Activated naive CD4-positive, alpha-beta T cell treated with anti-CD3 and anti-CD28 coated beads, Interleukin-2, amount 10 ng/mL, durations not matched to agents 7 days and 5 days (primary cell): ENCODE measurements at regions not wholly inside any gene's neighbourhood (a gene's known extent, or its start where the extent isn't known, plus 50 kb on each side); places are given as distances from the start of the nearest gene placed in this dataset.
A peak's percentile ranks its signal among the peaks of the same experiment; 100 is the strongest.

Experiments
- CTCF ChIA-PET: fragments of 350-600 bp; sonication (Branson Sonifier 250); formaldehyde crosslinking; loops from one replicate; lab custom pipeline; 2021; ENCODE audit warnings: antibody characterized with exemption; lab: Charles Lee
- DNase-seq: peaks from one replicate; pipeline ENCODE4 v3.0.0-alpha.2; 2020
- H3K27ac Mint-ChIP-seq: one replicate; pipeline ENCODE4 v1.8.0; 2021; ENCODE audit warnings: mild to moderate bottlenecking, moderate library complexity, mixed read lengths
- H3K27me3 Mint-ChIP-seq: one replicate; pipeline ENCODE4 v1.8.0; 2021; ENCODE audit warnings: mild to moderate bottlenecking, mixed read lengths
- H3K36me3 Mint-ChIP-seq: one replicate; pipeline ENCODE4 v1.8.0; 2021; ENCODE audit warnings: mixed read lengths
- H3K4me1 Mint-ChIP-seq: one replicate; pipeline ENCODE4 v1.8.0; 2021; ENCODE audit warnings: mixed read lengths
- H3K4me3 Mint-ChIP-seq: one replicate; pipeline ENCODE4 v1.8.0; 2021; ENCODE audit warnings: mild to moderate bottlenecking, moderate library complexity, mixed read lengths
- H3K9me3 Mint-ChIP-seq: one replicate; pipeline ENCODE4 v1.8.0; 2021; ENCODE audit warnings: mixed read lengths

- peaks cover 3% of the 10 kb centered on the region for H3K4me1 Mint-ChIP-seq
Measured at GRCh38 chr21:31471865-31472264, 127.8 kb upstream of the TIAM1 start.

DNA sequence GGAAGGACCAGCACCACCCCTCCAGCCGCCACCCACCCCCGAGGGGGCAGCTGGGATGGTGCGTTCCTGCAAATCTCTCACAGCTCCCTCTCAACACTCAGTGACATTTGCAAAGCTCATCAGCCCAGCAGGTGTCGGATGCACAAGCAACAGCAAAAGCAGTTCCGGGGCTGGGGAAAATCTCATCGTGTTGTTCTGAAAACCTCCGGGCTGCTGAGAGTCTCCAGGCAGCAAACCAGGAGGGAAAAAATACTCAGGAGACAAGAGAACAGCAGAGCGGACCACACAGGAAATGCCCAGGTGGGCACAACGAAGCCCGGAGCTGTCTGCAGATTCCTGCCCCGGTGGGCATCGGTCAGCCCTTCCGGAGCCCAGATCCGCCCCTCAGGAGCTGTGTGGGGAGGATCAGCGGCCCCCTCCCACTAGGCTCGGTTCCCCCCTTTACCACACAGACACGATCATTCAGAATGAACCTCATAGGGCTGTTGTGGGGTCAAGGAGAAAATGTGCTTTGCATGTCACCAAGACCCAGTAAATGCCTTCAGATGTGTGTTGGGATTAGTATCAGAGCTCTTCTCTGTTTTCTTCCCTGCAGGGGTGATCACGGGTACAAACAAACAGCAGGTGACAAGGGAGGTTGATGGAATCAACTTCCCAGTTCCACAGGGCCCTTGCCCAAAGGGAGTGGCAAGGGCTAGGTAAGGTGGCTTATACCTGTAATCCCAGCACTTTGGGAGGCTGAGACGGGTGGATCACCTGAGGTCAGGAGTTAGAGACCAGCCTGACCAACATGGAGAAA lies 127.0 kb upstream of the TIAM1 start:
- CTCF ChIA-PET, result no interaction called here
- Mint-ChIP-seq H3K27me3 (peaks cover 4% of the 10 kb centered on the region), H3K9me3 (peaks cover 1% of the 10 kb centered on the region), H3K36me3 (no peaks in the 10 kb centered on the region), H3K27ac (no peak overlapping the region), H3K4me3 (no peak overlapping the region), H3K4me1 (peaks cover 3% of the 10 kb centered on the region)
- no peak for DNase-seq

More at GRCh38 chr21:31471865-31472264, 127.8 kb upstream of the TIAM1 start:
- no peak overlapping the region for H3K4me3 Mint-ChIP-seq
- H3K27ac Mint-ChIP-seq, result no peak overlapping the region
- H3K27me3 Mint-ChIP-seq, result peaks cover 4% of the 10 kb centered on the region
- H3K9me3 Mint-ChIP-seq, result peaks cover 1% of the 10 kb centered on the region
- DNase-seq, result no peak
- CTCF ChIA-PET, result no interaction called here
- no peaks in the 10 kb centered on the region for H3K36me3 Mint-ChIP-seq

- H3K9me3 Mint-ChIP-seq, result no peaks in the 10 kb centered on the region
- H3K27ac Mint-ChIP-seq, result no peak overlapping the region
- DNase-seq, result peak; percentile 30
- H3K27me3 Mint-ChIP-seq, result peaks cover 4% of the 10 kb centered on the region
- H3K36me3 Mint-ChIP-seq, result peaks cover 12% of the 10 kb centered on the region
- no peak overlapping the region for H3K4me3 Mint-ChIP-seq
- CTCF ChIA-PET, result no interaction called here
- peaks cover 8% of the 10 kb centered on the region for H3K4me1 Mint-ChIP-seq
Measured at GRCh38 chr21:31460980-31461379, 116.9 kb upstream of the TIAM1 start.

DNA sequence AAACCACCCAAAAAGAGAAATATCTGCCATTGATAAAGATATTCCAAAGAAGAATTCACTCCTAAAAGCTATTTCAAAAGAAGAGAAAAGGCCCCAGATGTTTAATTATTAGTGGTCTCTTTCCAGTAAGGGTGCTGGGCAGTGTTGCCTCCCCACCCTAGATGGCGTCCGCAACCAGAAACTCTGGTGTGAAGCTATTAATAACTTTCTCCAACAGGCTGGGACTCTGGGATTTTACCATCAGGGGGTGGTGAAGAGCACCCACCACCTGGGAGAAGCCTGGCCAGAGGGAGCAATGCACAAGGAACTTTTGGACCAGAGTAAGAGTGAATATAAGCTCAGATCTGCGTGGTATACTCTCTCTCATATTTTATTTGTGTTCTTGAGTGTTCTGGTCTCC lies 115.4 kb upstream of the TIAM1 start:
- H3K36me3 Mint-ChIP-seq, result peaks cover 12% of the 10 kb centered on the region
- CTCF ChIA-PET, result no interaction called here
- H3K27me3 Mint-ChIP-seq, result peaks cover 4% of the 10 kb centered on the region

GRCh38 chr21:31457675-31458074 lies 113.6 kb upstream of the TIAM1 start:
- Mint-ChIP-seq H3K36me3 (peaks cover 20% of the 10 kb centered on the region), H3K27me3 (peaks cover 4% of the 10 kb centered on the region), H3K9me3 (no peaks in the 10 kb centered on the region), H3K4me3 (no peak overlapping the region), H3K4me1 (peaks cover 8% of the 10 kb centered on the region), H3K27ac (no peak overlapping the region)
- CTCF ChIA-PET, result no interaction called here
- DNase-seq, result no peak

More for the DNA sequence above, 115.4 kb upstream of the TIAM1 start:
- Mint-ChIP-seq H3K9me3 (no peaks in the 10 kb centered on the region), H3K4me1 (peaks cover 8% of the 10 kb centered on the region), H3K27ac (no peak overlapping the region), H3K4me3 (no peak overlapping the region)
- no peak for DNase-seq

- Mint-ChIP-seq H3K36me3 (peaks cover 22% of the 10 kb centered on the region), H3K9me3 (no peaks in the 10 kb centered on the region), H3K4me3 (no peak overlapping the region), H3K27ac (no peak overlapping the region), H3K27me3 (peaks cover 4% of the 10 kb centered on the region), H3K4me1 (peaks cover 8% of the 10 kb centered on the region)
- DNase-seq, result no peak
- CTCF ChIA-PET, result no interaction called here
Measured at GRCh38 chr21:31456201-31456600, 112.1 kb upstream of the TIAM1 start.

- Mint-ChIP-seq H3K9me3 (no peaks in the 10 kb centered on the region), H3K36me3 (peaks cover 19% of the 10 kb centered on the region), H3K27ac (no peak overlapping the region), H3K4me1 (peaks cover 2% of the 10 kb centered on the region), H3K4me3 (no peak overlapping the region), H3K27me3 (peaks cover 4% of the 10 kb centered on the region)
- CTCF ChIA-PET, result interaction anchor here (1.1 kb wide), 1 partner anchor 256 kb away, joined by 4 read pairs; no protein-coding TSS in a partner anchor
- DNase-seq, result no peak
Measured at GRCh38 chr21:31455506-31455905, 111.4 kb upstream of the TIAM1 start.

- no peaks in the 10 kb centered on the region for H3K9me3 Mint-ChIP-seq
- no peak for DNase-seq
- no peak overlapping the region for H3K4me3 Mint-ChIP-seq
- H3K27ac Mint-ChIP-seq, result no peak overlapping the region
- CTCF ChIA-PET, result no interaction called here
- no peaks in the 10 kb centered on the region for H3K27me3 Mint-ChIP-seq
- peaks cover 23% of the 10 kb centered on the region for H3K36me3 Mint-ChIP-seq
- peaks cover 21% of the 10 kb centered on the region for H3K4me1 Mint-ChIP-seq
Measured at GRCh38 chr21:31450980-31451379, 106.9 kb upstream of the TIAM1 start.

GRCh38 chr21:31449921-31450535 lies 106.0 kb upstream of the TIAM1 start:
- Mint-ChIP-seq H3K4me3 (no peak overlapping the region), H3K4me1 (peaks cover 29% of the 10 kb centered on the region), H3K9me3 (peaks cover 2% of the 10 kb centered on the region), H3K36me3 (peaks cover 23% of the 10 kb centered on the region), H3K27ac (no peak overlapping the region), H3K27me3 (no peaks in the 10 kb centered on the region)
- DNase-seq, result no peak
- CTCF ChIA-PET, result no interaction called here

DNA sequence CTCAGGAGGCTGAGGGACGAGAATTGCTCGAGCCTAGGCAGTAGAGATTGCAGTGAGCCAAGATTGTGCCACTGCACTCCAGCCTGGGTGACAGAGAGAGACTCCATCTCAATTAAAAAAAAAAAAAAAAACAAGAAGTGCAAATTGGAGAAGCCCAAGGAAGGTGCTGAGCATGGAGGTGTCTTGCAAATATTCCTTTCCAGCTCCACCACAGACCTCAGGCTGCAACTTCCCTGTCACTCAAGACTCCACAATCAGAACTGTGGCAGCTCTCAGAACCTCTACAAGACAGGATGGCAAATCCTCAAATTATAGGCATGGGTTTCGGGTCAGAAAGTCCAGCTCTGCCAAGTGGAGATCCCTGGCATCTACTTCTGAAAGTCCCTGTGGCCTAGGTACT lies 104.4 kb upstream of the TIAM1 start:
- Mint-ChIP-seq H3K4me3 (no peak overlapping the region), H3K27me3 (no peaks in the 10 kb centered on the region), H3K4me1 (peaks cover 41% of the 10 kb centered on the region), H3K27ac (no peak overlapping the region), H3K9me3 (peaks cover 2% of the 10 kb centered on the region), H3K36me3 (peaks cover 22% of the 10 kb centered on the region)
- no peak for DNase-seq
- CTCF ChIA-PET, result no interaction called here

GRCh38 chr21:31447505-31447904 lies 103.4 kb upstream of the TIAM1 start:
- CTCF ChIA-PET, result interaction anchor here (0.7 kb wide), 1 partner anchor 78 kb away, joined by 3 read pairs; no protein-coding TSS in a partner anchor
- Mint-ChIP-seq H3K4me3 (no peak overlapping the region), H3K9me3 (peaks cover 9% of the 10 kb centered on the region), H3K36me3 (peaks cover 24% of the 10 kb centered on the region), H3K27ac (no peak overlapping the region), H3K27me3 (no peaks in the 10 kb centered on the region), H3K4me1 (peaks cover 41% of the 10 kb centered on the region)
- no peak for DNase-seq

DNA sequence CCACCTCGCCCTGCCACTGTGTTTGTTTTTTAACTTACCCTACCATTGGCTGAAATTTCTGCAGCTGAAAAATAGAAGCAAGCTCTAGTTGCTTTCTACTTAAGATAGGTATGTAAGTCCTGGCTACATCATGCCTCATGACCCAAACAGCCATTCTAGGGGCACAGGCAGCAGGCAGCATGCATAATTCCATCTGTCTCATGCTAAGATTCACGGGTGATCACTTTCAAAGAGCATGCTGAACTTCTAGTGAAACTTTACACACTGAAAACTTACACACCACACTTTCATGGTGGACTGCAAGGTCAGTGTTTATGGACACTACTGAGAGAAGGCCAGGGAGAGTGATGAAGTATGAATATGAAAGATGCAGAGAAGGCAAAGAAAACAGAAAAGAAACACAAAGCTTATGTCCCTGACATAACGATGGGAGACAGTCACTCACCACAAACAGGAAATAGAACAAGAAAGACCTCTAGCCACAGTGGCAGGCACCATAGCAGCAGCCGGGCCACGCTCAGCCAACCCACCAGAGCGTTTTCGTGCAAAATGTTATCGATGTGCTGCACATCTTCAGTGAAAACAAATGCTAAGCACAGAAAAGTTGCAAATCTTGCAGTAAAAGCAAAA lies 102.3 kb upstream of the TIAM1 start:
- DNase-seq, result peak; percentile 73

DNA sequence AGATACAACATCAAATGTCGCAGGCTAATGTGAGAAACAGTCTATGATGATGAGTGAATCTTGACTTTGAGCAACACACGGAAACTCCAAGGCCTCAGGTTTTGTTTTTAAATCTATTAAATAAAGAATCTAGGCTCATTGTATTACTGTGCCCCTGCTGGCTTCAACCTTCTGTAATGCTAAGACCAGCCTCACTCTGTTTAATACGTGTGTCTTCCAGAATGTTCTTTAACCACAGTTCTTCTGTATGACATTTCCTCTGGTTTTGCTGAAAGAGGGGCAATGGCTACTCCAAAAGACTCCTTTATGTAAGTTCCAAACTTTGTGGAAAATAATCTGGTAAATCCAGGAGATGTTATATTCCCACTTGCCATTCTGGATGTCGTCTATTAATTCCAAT lies 101.1 kb upstream of the TIAM1 start:
- no peak overlapping the region for H3K4me3 Mint-ChIP-seq
- H3K27ac Mint-ChIP-seq, result no peak overlapping the region

More for the DNA sequence above, 102.3 kb upstream of the TIAM1 start:
- Mint-ChIP-seq H3K4me3 (peak overlapping the region; percentile 53), H3K9me3 (peaks cover 15% of the 10 kb centered on the region), H3K27me3 (no peaks in the 10 kb centered on the region), H3K36me3 (peaks cover 27% of the 10 kb centered on the region), H3K4me1 (peaks cover 41% of the 10 kb centered on the region), H3K27ac (peak overlapping the region; percentile 92)
- CTCF ChIA-PET, result interaction anchor here (0.6 to 1.2 kb wide), 2 partner anchors 35 to 99 kb away, joined by 3 read pairs; no protein-coding TSS in a partner anchor

DNA sequence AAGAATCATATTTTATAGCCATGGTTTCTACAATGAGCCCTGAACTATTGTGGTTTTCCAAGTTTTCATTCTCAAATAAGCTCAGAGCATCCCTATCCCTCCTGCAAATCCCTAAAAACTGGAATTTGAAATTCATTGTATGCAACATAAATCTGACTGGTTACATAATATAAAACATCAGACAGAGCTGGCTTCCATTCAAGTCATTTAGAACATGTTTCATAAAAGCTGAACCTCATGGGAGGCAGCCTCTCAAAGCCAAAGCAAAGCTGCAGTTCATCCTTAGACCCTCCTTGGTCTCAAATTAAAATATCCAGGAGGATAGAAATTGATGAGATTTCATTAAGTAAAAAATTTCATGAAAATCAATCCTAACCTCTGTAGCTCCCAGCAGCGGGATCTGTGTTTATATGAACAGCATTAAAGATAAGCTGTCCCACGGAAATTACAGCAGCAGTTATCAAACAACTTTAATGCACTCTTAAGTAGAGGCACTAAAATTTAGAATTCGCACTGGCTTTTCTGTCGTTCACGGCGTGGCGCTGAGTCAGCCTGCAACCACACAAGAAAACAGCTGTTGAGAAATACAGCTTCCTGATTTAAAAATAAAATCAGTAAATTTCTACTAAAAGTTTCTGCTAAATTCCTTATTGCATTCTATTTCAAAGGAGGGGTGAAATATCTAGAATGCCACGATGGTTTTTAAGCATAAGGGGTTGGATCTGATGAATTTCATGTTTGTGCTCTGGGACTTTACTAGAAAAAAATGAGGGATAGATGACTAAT lies 99.9 kb upstream of the TIAM1 start:
- no peaks in the 10 kb centered on the region for H3K27me3 Mint-ChIP-seq
- peaks cover 38% of the 10 kb centered on the region for H3K36me3 Mint-ChIP-seq
- DNase-seq, result no peak
- CTCF ChIA-PET, result interaction anchor here (0.7 kb wide), 1 partner anchor 921 kb away, joined by 3 read pairs; no protein-coding TSS in a partner anchor
- no peak overlapping the region for H3K27ac Mint-ChIP-seq
- H3K4me1 Mint-ChIP-seq, result peaks cover 41% of the 10 kb centered on the region
- H3K4me3 Mint-ChIP-seq, result no peak overlapping the region
- peaks cover 32% of the 10 kb centered on the region for H3K9me3 Mint-ChIP-seq

More for the DNA sequence above, 101.1 kb upstream of the TIAM1 start:
- Mint-ChIP-seq H3K9me3 (peaks cover 24% of the 10 kb centered on the region), H3K36me3 (peaks cover 34% of the 10 kb centered on the region), H3K4me1 (peaks cover 41% of the 10 kb centered on the region), H3K27me3 (no peaks in the 10 kb centered on the region)
- DNase-seq, result no peak
- CTCF ChIA-PET, result no interaction called here
